ENCODE measurements at regions not wholly inside any gene's neighbourhood (a gene's known extent, or its start where the extent isn't known, plus 50 kb on each side); places are given as distances from the start of the nearest gene placed in this dataset.
A peak's percentile ranks its signal among the peaks of the same experiment; 100 is the strongest.

DNA sequence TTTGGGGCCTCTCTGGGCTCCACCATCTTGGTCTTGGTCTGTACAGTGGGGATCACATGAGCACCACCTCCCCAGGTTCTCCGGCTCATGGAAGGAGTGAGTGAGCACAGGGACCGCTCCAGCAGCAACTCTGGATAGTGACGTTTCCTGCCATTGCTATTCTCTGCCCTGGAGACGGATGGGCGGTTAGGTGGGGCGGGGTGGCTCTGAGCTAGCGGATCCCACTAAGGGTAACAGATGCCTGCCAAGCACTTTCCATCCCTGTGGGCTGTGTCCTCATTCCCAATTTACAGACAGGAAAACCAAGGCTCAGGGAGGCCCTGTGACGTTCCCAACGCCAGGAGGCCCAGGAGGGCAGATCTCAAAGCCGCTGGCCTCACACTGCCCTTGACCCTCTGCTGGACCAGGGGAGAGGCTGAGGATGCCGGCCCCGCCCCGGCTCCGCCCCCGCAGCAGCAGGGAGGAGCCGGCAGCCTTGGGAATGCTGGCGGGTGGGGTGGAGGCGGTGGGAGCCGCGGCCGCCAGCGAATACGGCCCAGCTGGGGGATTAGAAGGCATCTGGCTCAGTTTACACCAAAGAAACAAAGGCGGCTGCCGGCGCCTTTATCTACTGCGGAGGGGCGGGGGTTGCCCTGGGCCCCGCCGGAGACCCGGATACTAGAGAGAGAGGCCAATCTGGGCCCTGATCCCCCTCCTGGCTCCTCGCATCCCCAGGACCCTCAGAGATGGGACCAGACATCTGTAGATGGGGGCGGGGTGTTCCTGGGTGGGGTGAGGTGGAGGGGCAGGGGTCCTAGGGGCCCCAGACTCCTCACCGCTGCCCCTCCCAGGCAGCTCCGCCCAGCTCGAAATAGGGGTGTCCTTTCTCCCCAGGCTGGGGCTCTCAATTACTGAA lies 122.3 kb upstream of the CIBAR2 start:
- FAIRE-seq, result no peak
- no peak for DNase-seq (ENCODE audit: insufficient read length, low spot score)
- TF ChIP-seq POLR2AphosphoS5 (IDR thresholded peaks at IDR 0.05; ENCODE audit: low read depth, low read length) (no peak), POLR2A (IDR thresholded peaks at IDR 0.05; ENCODE audit: low read depth, low read length) (no peak), SPI1 (IDR thresholded peaks at IDR 0.05; ENCODE audit: low read depth, low read length) (no peak), PAX5 (IDR thresholded peaks at IDR 0.05; ENCODE audit: insufficient read depth, low read length, severe bottlenecking) (no peak), POU2F2 (IDR thresholded peaks at IDR 0.05; ENCODE audit: low read depth, low read length) (no peak), TAF1 (IDR thresholded peaks at IDR 0.05; ENCODE audit: low read depth, low read length) (no peak)

DNA sequence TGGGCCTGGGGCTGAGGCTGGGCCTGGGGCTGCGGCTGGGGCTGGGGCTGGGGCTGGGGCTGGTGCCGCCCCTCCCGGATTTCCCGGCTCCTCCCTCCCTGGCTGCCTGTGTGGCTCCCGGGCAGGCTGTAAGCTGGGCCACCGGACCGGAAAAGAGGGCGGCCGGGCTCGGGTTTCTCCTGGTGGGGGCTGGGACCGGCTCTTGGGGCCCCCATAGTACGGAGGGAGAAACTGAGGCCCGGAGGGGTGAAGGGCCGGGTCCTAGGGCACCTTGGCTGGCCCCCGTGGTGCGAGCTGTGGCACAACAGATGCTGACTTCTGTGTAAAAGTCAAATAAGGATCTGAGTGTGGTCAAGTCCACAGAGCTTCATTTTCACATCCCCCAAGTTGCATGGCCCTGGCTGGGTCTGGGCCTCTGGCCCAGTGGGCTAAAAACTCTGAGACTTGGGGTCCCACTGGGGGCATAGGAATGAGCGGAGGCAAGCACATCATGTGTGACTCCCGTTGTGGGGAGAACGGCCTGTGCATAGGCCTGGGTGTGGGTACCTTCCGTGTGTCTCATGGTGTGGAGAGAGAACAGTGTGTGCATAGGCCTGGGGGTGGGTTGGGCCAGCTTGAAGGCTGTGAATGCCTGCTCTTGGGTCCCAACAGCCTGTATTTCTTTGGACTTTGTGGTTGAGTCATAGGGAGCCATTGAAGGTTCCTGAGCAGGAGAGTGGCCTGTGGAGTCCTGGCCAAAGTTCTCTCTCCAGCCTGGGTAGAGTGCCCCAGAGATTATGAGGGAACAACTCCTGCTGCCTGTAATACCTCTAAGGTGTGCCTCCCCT lies 123.9 kb upstream of the CIBAR2 start:
- peak; percentile 66 for DNase-seq (ENCODE audit: insufficient read length, low spot score)
- TF ChIP-seq SPI1 (IDR thresholded peaks at IDR 0.05; ENCODE audit: low read depth, low read length) (no peak; the same call in 1 of the 2 replicates), PAX5 (IDR thresholded peaks at IDR 0.05; ENCODE audit: insufficient read depth, low read length, severe bottlenecking) (no peak), POU2F2 (IDR thresholded peaks at IDR 0.05; ENCODE audit: low read depth, low read length) (no peak), TAF1 (IDR thresholded peaks at IDR 0.05; ENCODE audit: low read depth, low read length) (no peak), POLR2A (IDR thresholded peaks at IDR 0.05; ENCODE audit: low read depth, low read length) (no peak), POLR2AphosphoS5 (IDR thresholded peaks at IDR 0.05; ENCODE audit: low read depth, low read length) (no peak)
- peak; percentile 80 for FAIRE-seq

DNA sequence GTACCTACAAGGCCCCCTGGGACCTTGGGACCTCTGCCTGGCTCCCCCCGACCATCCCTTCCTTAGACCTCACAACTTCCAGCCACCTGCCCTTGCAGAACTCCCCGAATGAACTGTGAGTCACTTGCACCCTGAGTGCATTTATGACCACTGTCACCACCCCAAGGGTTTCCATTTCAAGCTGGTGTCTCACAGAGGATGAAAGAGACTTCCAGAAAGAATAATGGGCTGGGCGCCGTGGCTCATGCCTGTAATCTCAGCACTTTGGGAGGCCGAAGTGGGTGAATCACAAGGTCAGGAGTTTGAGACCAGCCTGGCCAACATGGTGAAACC lies 124.5 kb upstream of the CIBAR2 start:
- FAIRE-seq (no peak), DNase-seq (ENCODE audit: insufficient read length, low spot score) (no peak)
- TF ChIP-seq POU2F2 (IDR thresholded peaks at IDR 0.05; ENCODE audit: low read depth, low read length), result no peak
- TF ChIP-seq TAF1 (IDR thresholded peaks at IDR 0.05; ENCODE audit: low read depth, low read length), result no peak

DNA sequence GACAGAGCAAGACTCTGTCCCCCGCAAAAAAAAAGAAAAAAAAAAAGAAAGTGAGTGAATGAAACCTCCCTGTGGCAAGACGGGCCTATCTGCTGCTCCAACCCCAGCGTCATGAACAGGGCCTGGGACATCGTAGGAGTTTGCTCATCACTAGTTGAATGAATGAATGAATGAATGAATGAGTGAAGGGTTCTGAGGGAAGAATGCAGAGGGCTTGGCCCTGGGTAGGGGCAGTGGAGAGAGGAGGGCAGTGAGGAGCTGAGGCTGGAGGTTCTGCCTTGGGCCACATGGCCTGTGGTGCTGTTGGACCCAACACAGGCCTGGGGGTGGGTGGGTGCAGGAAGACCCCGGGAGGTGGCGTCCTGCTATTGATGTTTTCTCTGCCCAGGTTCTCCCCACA lies 125.5 kb upstream of the CIBAR2 start:
- DNase-seq (ENCODE audit: insufficient read length, low spot score), result no peak
- FAIRE-seq, result no peak
- TF ChIP-seq POLR2A (IDR thresholded peaks at IDR 0.05; ENCODE audit: low read depth, low read length) (no peak), POLR2AphosphoS5 (IDR thresholded peaks at IDR 0.05; ENCODE audit: low read depth, low read length) (no peak), SPI1 (IDR thresholded peaks at IDR 0.05; ENCODE audit: low read depth, low read length) (no peak), TAF1 (IDR thresholded peaks at IDR 0.05; ENCODE audit: low read depth, low read length) (no peak), PAX5 (IDR thresholded peaks at IDR 0.05; ENCODE audit: insufficient read depth, low read length, severe bottlenecking) (no peak), POU2F2 (IDR thresholded peaks at IDR 0.05; ENCODE audit: low read depth, low read length) (no peak)

DNA sequence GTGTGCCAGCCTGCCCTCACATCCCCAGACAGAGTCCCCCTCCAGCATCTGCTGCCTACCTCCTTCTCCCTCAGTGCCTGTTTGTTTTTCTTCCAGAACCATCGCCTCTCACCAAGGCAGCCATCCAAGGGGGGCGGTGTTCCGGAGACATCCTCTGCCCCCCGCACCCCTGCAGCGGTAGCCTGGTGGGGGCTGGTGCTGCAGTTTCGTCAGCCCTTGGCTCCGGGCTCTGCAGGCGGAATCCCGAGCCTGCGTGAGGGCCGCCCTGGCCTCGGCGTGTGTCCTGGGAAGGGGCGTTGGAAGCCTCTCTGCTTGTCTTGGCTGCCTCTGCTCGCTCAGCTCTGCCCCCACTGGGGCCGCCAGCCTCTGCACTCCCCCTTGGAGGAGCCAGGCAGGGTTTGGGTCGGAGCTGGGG lies 126.0 kb upstream of the CIBAR2 start:
- DNase-seq (ENCODE audit: insufficient read length, low spot score) (no peak), FAIRE-seq (no peak)
- TF ChIP-seq POLR2AphosphoS5 (IDR thresholded peaks at IDR 0.05; ENCODE audit: low read depth, low read length) (no peak), TAF1 (IDR thresholded peaks at IDR 0.05; ENCODE audit: low read depth, low read length) (no peak), SPI1 (IDR thresholded peaks at IDR 0.05; ENCODE audit: low read depth, low read length) (no peak), PAX5 (IDR thresholded peaks at IDR 0.05; ENCODE audit: insufficient read depth, low read length, severe bottlenecking) (no peak), POLR2A (IDR thresholded peaks at IDR 0.05; ENCODE audit: low read depth, low read length) (no peak), POU2F2 (IDR thresholded peaks at IDR 0.05; ENCODE audit: low read depth, low read length) (no peak)

DNA sequence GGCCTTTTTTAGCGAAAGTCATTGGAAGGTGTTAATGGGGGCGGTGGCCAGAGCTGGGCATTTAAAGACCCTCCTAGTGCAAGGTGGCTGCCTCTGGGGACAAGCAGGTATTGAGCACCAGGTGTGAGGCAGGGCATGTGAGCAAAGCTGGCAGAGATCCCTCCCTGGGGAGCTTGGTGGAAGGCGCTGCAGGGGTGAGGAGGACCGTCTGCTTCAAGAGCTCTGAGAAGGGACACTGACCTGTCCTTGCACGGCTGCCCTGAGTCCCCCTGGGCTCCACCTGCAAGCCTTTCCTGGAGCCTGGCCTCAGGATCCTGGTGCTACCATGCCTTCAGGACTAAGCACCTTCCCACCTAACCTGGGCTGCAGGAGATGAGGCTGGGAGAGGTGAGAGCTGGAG lies 127.0 kb upstream of the CIBAR2 start:
- DNase-seq (ENCODE audit: insufficient read length, low spot score) (no peak), FAIRE-seq (no peak)
- TF ChIP-seq TAF1 (IDR thresholded peaks at IDR 0.05; ENCODE audit: low read depth, low read length) (no peak), POU2F2 (IDR thresholded peaks at IDR 0.05; ENCODE audit: low read depth, low read length) (no peak), PAX5 (IDR thresholded peaks at IDR 0.05; ENCODE audit: insufficient read depth, low read length, severe bottlenecking) (no peak), SPI1 (IDR thresholded peaks at IDR 0.05; ENCODE audit: low read depth, low read length) (no peak), POLR2A (IDR thresholded peaks at IDR 0.05; ENCODE audit: low read depth, low read length) (no peak), POLR2AphosphoS5 (IDR thresholded peaks at IDR 0.05; ENCODE audit: low read depth, low read length) (no peak)

DNA sequence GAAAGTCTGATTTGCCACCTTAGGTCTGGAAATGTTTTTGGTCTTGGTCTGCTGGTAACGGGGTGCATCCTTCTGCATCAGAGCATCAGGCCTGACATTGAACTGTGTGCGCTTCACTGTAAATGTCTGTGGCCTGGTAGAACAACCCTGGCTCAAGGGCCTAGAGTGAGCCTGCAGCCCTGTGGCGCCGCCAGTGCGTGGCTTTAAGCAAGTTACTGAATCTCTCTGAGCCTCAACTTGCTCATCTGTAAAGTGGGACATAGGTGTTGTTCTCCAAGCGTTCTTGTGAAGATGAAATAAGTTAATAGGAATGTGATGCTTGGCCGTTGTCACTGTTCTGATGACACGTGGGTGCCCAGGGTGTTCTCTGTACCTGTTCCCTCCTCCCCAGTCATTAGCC lies 127.6 kb upstream of the CIBAR2 start:
- DNase-seq (ENCODE audit: insufficient read length, low spot score) (no peak), FAIRE-seq (no peak)
- TF ChIP-seq POU2F2 (IDR thresholded peaks at IDR 0.05; ENCODE audit: low read depth, low read length), result no peak
- TF ChIP-seq POLR2AphosphoS5 (IDR thresholded peaks at IDR 0.05; ENCODE audit: low read depth, low read length), result no peak
- no peak for TF ChIP-seq PAX5 (IDR thresholded peaks at IDR 0.05; ENCODE audit: insufficient read depth, low read length, severe bottlenecking)
- no peak for TF ChIP-seq TAF1 (IDR thresholded peaks at IDR 0.05; ENCODE audit: low read depth, low read length)
- no peak for TF ChIP-seq POLR2A (IDR thresholded peaks at IDR 0.05; ENCODE audit: low read depth, low read length)
- TF ChIP-seq SPI1 (IDR thresholded peaks at IDR 0.05; ENCODE audit: low read depth, low read length), result no peak

DNA sequence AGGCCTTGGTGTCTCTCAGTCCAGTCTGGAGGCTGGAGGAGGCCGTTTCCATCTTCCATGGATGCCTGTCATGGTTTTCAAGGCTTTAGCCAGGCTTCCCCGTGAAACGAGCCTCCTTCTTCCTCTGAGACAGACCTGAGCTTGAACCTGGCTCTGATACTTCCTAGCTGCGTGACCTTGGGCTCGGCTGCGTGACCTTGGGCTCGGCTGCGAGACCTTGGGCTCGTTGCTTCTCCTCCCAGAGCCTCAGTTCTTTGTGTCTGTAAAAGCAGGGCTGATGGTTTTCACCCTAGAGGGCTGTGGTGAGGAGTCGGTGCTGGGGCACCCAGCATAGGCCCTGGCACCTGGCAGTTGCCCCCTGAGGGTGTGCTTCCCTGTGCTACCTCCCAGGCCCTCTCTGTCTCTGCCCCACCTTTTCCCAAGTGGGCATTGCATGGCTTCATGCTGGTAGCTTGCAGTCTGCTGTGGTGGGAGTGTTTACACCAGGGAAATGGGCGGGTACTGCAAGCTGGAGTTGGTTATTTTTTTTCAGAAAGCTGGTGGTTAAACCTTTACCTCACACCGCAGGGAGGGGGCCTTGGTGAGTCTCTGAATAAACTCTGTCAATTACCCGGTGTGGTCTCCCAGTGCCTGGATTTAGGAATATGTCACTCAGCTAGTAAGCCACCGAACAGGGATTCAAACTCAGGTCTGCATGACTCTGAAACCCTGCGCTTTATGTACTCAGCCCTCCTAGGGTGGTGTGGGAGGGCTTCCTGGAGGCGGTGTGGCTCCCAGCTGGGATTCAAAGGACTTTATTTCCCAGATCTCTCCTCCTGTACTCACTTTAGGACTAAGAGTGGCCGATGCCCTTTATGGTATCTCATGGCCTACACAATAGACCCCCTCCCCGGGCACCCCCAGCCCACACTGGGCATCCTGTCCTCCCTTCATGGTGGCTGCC lies 129.0 kb upstream of the CIBAR2 start:
- TF ChIP-seq TAF1 (IDR thresholded peaks at IDR 0.05; ENCODE audit: low read depth, low read length) (no peak), POLR2AphosphoS5 (IDR thresholded peaks at IDR 0.05; ENCODE audit: low read depth, low read length) (no peak), POU2F2 (IDR thresholded peaks at IDR 0.05; ENCODE audit: low read depth, low read length) (no peak), SPI1 (IDR thresholded peaks at IDR 0.05; ENCODE audit: low read depth, low read length) (no peak), POLR2A (IDR thresholded peaks at IDR 0.05; ENCODE audit: low read depth, low read length) (no peak), PAX5 (IDR thresholded peaks at IDR 0.05; ENCODE audit: insufficient read depth, low read length, severe bottlenecking) (no peak)
- FAIRE-seq (no peak), DNase-seq (ENCODE audit: insufficient read length, low spot score) (no peak)

Measured in GM12891 (cell line).